Hematopoietic multipotent progenitor cell treated with erythropoietin and hydrocortisone succinate and interleukin-3 and kit ligand, for 8 days (in vitro differentiated cells): ENCODE measurements at regions not wholly inside any gene's neighbourhood (a gene's known extent, or its start where the extent isn't known, plus 50 kb on each side); places are given as distances from the start of the nearest gene placed in this dataset.

ENCODE experiments used
- DNase-seq: peaks from one replicate; pipeline ENCODE4 v3.0.0-alpha.2; 2015

GRCh38 chr4:26021417-26022345 lies 107.7 kb downstream of the SMIM20 start:
- DNase-seq, result no peak

- no peak for DNase-seq
These were observed 108.6 kb downstream of the SMIM20 start for GRCh38 chr4:26022346-26023202.

- DNase-seq, result no peak
These were observed 109.4 kb downstream of the SMIM20 start for GRCh38 chr4:26023203-26023972.

GRCh38 chr4:26024079-26024478 lies 110.1 kb downstream of the SMIM20 start:
- DNase-seq, result no peak

GRCh38 chr4:26028133-26028792 lies 114.2 kb downstream of the SMIM20 start:
- DNase-seq, result no peak

- no peak for DNase-seq
These were observed 115.0 kb downstream of the SMIM20 start for GRCh38 chr4:26028793-26029567.

- no peak for DNase-seq
These were observed 115.6 kb downstream of the SMIM20 start for GRCh38 chr4:26029568-26030131.

GRCh38 chr4:26030260-26030667 lies 116.2 kb downstream of the SMIM20 start:
- DNase-seq, result no peak

GRCh38 chr4:26030780-26031179 lies 116.8 kb downstream of the SMIM20 start:
- no peak for DNase-seq

GRCh38 chr4:26031704-26032103 lies 117.7 kb downstream of the SMIM20 start:
- DNase-seq, result no peak

GRCh38 chr4:26032142-26032541 lies 118.1 kb downstream of the SMIM20 start:
- no peak for DNase-seq

GRCh38 chr4:26032630-26033317 lies 118.8 kb downstream of the SMIM20 start:
- no peak for DNase-seq

GRCh38 chr4:26033389-26033788 lies 119.4 kb downstream of the SMIM20 start:
- no peak for DNase-seq

- no peak for DNase-seq
These were observed 120.8 kb downstream of the SMIM20 start for GRCh38 chr4:26034849-26035248.

GRCh38 chr4:26035921-26036320 lies 121.9 kb downstream of the SMIM20 start:
- no peak for DNase-seq

GRCh38 chr4:26039639-26040359 lies 125.8 kb downstream of the SMIM20 start:
- no peak for DNase-seq

- no peak for DNase-seq
These were observed 130.5 kb downstream of the SMIM20 start for GRCh38 chr4:26044524-26044923.

GRCh38 chr4:26044983-26045382 lies 131.0 kb downstream of the SMIM20 start:
- no peak for DNase-seq

- DNase-seq, result no peak
These were observed 133.8 kb downstream of the SMIM20 start for GRCh38 chr4:26047795-26048194.

- no peak for DNase-seq
These were observed 134.4 kb downstream of the SMIM20 start for GRCh38 chr4:26048378-26048882.
